Coronary artery (tissue), 2 donors: ENCODE measurements at regions not wholly inside any gene's neighbourhood (a gene's known extent, or its start where the extent isn't known, plus 50 kb on each side); places are given as distances from the start of the nearest gene placed in this dataset.
"Not testable (repeated sequence)": the region's sequence is repeated elsewhere in the genome, so short reads cannot be mapped to it uniquely, and the experiment has no call there.

ENCODE experiments used
- DNase-seq: peaks from one replicate; pipeline ENCODE4 v3.0.0-alpha.2; 2017; ENCODE audit warnings: low spot score
- H3K27ac ChIP-seq, 2 donors: fragments of 200-600 bp; sonication (generic); one replicate each; pipeline ENCODE4 v1.5.1; 2016 to 2019
- H3K4me3 ChIP-seq: fragments of 200-600 bp; sonication (generic); 2 replicates; pipeline ENCODE4 v1.5.1; 2016; ENCODE audit warnings: mild to moderate bottlenecking, moderate library complexity
- CTCF ChIP-seq: fragments of 200-600 bp; sonication (generic); IDR thresholded peaks from one replicate; pipeline ENCODE4 v1.5.1; 2019; ENCODE audit warnings: antibody characterized with exemption

GRCh38 chr9:94033383-94033782, 50.9 kb upstream of the PTPDC1 start:
- no peak overlapping the region for H3K4me3 ChIP-seq
- H3K27ac ChIP-seq = no peak overlapping the region
- no peak for DNase-seq
- no peak for TF ChIP-seq CTCF

- Histone ChIP-seq H3K27ac (no peak overlapping the region), H3K4me3 (peak overlapping the region; percentile 95)
- no peak for TF ChIP-seq CTCF
- DNase-seq = no peak
These were observed 52.3 kb upstream of the PTPDC1 start for GRCh38 chr9:94031946-94032345.

GRCh38 chr9:94031380-94031779, 52.9 kb upstream of the PTPDC1 start:
- no peak overlapping the region for H3K27ac ChIP-seq
- DNase-seq = no peak
- TF ChIP-seq CTCF = no peak
- H3K4me3 ChIP-seq = peak overlapping the region; percentile 95

- Histone ChIP-seq H3K27ac (peak overlapping the region; percentile 79 to 90), H3K4me3 (peak overlapping the region; percentile 95)
- peak; percentile 92 for DNase-seq
- no peak for TF ChIP-seq CTCF
These were observed 53.7 kb upstream of the PTPDC1 start for GRCh38 chr9:94030318-94031179.

GRCh38 chr9:94029932-94030317, 54.3 kb upstream of the PTPDC1 start:
- Histone ChIP-seq H3K27ac (peak overlapping the region; percentile 79 to 90), H3K4me3 (peak overlapping the region; percentile 95)
- no peak for DNase-seq
- no peak for TF ChIP-seq CTCF

- DNase-seq = no peak
- H3K4me3 ChIP-seq = no peak overlapping the region
- H3K27ac ChIP-seq = no peak overlapping the region
- no peak for TF ChIP-seq CTCF
These were observed 57.4 kb upstream of the PTPDC1 start for GRCh38 chr9:94026816-94027215.

GRCh38 chr9:94022476-94022875, 61.8 kb upstream of the PTPDC1 start:
- H3K4me3 ChIP-seq, H3K27ac ChIP-seq, DNase-seq: not testable (repeated sequence)

GRCh38 chr9:94020836-94021235, 63.4 kb upstream of the PTPDC1 start:
- DNase-seq = not testable (repeated sequence)

More at GRCh38 chr9:94020836-94021235, 63.4 kb upstream of the PTPDC1 start:
- not testable (repeated sequence) for H3K27ac ChIP-seq, H3K4me3 ChIP-seq
